ENCODE measurements at regions not wholly inside any gene's neighbourhood (a gene's known extent, or its start where the extent isn't known, plus 50 kb on each side); places are given as distances from the start of the nearest gene placed in this dataset.

DNA sequence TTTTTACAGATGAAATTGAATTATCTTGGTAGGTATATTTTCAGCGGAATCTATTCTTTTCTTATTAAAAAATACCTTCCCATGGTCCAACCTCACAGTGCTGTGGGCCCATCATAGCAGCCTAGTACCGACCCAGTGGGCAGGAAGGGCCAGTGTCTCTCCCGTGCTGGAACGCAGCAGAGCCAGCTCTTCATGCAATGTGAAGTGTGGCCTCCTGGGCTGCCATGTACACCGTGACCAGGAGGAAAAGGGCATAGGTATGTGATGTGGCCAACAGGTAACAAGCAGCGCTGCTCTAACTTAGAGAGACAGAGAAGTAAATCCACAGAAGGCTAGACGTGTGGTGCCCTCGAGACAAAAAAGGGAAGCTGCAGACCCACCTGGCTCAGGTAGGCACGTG, 221.1 kb upstream of the SALL3 start:
- Histone ChIP-seq H3K4me3 (no peak overlapping the region), H3K36me3 (no peaks in the 10 kb centered on the region), H3K27me3 (replicated peaks; ENCODE audit: insufficient read depth) (no peaks in the 10 kb centered on the region), H3K4me1 (ENCODE audit: control insufficient read depth in 1 of 2, low read depth in 2 of 2) (no peaks in the 10 kb centered on the region), H3K9me3 (no peaks in the 10 kb centered on the region), H3K27ac (no peak overlapping the region)
- TF ChIP-seq, protein P1, sequence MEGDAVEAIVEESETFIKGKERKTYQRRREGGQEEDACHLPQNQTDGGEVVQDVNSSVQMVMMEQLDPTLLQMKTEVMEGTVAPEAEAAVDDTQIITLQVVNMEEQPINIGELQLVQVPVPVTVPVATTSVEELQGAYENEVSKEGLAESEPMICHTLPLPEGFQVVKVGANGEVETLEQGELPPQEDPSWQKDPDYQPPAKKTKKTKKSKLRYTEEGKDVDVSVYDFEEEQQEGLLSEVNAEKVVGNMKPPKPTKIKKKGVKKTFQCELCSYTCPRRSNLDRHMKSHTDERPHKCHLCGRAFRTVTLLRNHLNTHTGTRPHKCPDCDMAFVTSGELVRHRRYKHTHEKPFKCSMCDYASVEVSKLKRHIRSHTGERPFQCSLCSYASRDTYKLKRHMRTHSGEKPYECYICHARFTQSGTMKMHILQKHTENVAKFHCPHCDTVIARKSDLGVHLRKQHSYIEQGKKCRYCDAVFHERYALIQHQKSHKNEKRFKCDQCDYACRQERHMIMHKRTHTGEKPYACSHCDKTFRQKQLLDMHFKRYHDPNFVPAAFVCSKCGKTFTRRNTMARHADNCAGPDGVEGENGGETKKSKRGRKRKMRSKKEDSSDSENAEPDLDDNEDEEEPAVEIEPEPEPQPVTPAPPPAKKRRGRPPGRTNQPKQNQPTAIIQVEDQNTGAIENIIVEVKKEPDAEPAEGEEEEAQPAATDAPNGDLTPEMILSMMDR (IDR thresholded peaks at IDR 0.05) = no peak
- ATAC-seq (ENCODE audit: insufficient number of reproducible peaks, low FRiP score, low read depth) (no peak), DNase-seq (ENCODE audit: low spot score) (no peak)

DNA sequence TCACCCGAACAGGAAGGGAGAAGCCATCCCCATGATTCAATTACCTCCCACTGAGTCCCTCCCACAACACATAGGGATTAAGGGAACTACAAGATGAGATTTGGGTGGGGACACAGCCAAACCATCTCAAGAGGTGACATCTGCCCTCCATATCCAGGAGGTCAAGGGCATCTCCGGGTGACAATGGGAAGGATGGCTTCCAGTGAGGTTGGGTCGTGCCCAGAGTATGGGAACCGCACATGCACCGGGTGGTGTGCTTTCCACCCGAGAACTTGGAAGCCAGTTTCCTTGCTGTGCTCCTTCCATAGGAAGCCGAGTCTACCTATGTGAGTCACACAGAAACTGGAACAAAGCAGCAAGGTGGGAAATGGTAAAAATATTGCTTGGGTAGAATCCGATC, 216.9 kb upstream of the SALL3 start:
- no peak for DNase-seq (ENCODE audit: low spot score)
- Histone ChIP-seq H3K4me3 (no peak overlapping the region), H3K36me3 (no peaks in the 10 kb centered on the region), H3K27me3 (replicated peaks; ENCODE audit: insufficient read depth) (no peaks in the 10 kb centered on the region), H3K4me1 (ENCODE audit: control insufficient read depth in 1 of 2, low read depth in 2 of 2) (no peaks in the 10 kb centered on the region), H3K9me3 (no peaks in the 10 kb centered on the region), H3K27ac (no peak overlapping the region)
- no peak for ATAC-seq (ENCODE audit: insufficient number of reproducible peaks, low FRiP score, low read depth)
- TF ChIP-seq, protein P1 (IDR thresholded peaks at IDR 0.05) = no peak

DNA sequence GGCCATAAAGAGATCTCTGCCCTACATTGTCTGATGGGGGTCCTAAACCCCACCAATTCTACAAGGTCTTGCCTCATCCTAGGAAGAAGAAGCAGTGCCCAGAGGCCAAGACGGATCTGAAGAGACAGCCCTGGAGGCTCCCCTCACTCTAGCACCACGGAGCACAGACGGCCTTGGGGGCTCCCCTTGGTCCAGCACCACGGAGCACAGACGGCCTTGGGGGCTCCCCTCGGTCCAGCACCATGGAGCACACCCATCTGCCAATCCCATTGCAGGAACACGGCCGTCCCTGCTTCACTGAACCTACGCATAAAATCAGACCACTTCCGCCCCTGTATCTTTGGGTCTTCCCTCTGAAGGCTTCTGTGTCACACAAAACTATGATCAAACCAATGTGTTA, 215.1 kb upstream of the SALL3 start:
- no peak for DNase-seq (ENCODE audit: low spot score)
- H3K4me1 ChIP-seq (ENCODE audit: control insufficient read depth in 1 of 2, low read depth in 2 of 2) = no peaks in the 10 kb centered on the region
- TF ChIP-seq, protein P1 (IDR thresholded peaks at IDR 0.05) = no peak

DNA sequence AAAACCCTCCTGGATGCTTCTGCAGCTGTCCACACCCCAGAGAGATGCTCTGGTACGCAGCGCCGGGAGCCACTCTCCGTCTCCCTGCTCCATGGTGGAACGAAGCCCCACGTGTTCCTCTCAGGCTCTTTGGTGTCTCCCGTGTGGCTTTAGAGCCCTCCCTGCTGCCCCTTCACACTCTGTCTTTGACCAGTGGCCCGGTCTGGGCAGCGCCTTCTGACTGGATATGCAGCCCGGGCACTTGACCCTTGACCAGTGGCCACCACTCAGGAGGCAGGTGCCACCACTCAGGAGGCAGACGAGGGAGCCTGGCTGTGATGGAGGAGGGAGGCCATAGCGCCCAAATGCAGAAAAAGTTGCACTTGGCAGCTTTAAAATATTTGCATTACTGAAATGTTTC, 214.5 kb upstream of the SALL3 start:
- H3K36me3 ChIP-seq = no peaks in the 10 kb centered on the region
- ATAC-seq (ENCODE audit: insufficient number of reproducible peaks, low FRiP score, low read depth) (no peak), DNase-seq (ENCODE audit: low spot score) (no peak)

More for the DNA sequence above, 215.1 kb upstream of the SALL3 start:
- Histone ChIP-seq H3K9me3 (no peaks in the 10 kb centered on the region), H3K27ac (no peak overlapping the region), H3K36me3 (no peaks in the 10 kb centered on the region), H3K4me3 (no peak overlapping the region), H3K27me3 (replicated peaks; ENCODE audit: insufficient read depth) (no peaks in the 10 kb centered on the region)
- no peak for ATAC-seq (ENCODE audit: insufficient number of reproducible peaks, low FRiP score, low read depth)

DNA sequence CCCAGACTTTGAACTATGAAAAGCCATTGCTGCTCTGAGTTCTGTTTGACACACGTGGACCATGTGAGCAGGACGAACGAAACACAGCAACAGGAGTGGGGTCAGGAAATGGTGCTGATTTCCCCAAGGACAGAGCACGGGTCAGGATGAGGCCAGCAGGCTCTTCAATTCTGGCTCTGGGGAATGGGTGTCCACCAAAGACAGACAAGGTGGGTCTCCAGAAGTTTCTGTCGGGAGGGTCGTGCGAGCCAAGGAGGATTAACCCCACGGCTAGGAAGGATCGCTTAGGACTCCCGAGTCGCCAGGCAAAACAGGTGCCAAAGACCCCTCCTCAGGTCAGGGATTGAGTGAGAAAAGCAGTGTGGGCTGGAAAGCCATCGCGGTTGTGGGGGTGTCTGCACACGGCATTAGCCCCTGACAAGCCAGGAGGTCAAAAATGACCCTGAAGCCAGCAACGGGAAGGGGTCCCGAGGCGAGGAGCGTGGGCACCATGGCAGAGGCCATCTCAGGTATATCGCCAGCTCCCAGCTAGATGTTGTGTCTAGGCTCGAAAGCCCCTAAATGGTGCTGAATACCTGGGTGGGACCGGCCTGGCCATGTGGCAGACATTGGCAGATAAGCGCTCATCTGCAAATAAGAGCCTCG, 213.9 kb upstream of the SALL3 start:
- no peak for DNase-seq (ENCODE audit: low spot score)

More for the DNA sequence above, 214.5 kb upstream of the SALL3 start:
- no peak overlapping the region for H3K4me3 ChIP-seq
- no peaks in the 10 kb centered on the region for H3K4me1 ChIP-seq (ENCODE audit: control insufficient read depth in 1 of 2, low read depth in 2 of 2)
- TF ChIP-seq, protein P1 (IDR thresholded peaks at IDR 0.05) = no peak
- no peak overlapping the region for H3K27ac ChIP-seq
- H3K9me3 ChIP-seq = no peaks in the 10 kb centered on the region
- no peaks in the 10 kb centered on the region for H3K27me3 ChIP-seq (replicated peaks; ENCODE audit: insufficient read depth)

More for the DNA sequence above, 213.9 kb upstream of the SALL3 start:
- TF ChIP-seq, protein P1 (IDR thresholded peaks at IDR 0.05) = no peak
- Histone ChIP-seq H3K4me1 (ENCODE audit: control insufficient read depth in 1 of 2, low read depth in 2 of 2) (no peaks in the 10 kb centered on the region), H3K27me3 (replicated peaks; ENCODE audit: insufficient read depth) (no peaks in the 10 kb centered on the region), H3K9me3 (no peaks in the 10 kb centered on the region), H3K36me3 (no peaks in the 10 kb centered on the region), H3K4me3 (no peak overlapping the region), H3K27ac (no peak overlapping the region)
- no peak for ATAC-seq (ENCODE audit: insufficient number of reproducible peaks, low FRiP score, low read depth)
